ENCODE measurements at regions not wholly inside any gene's neighbourhood (a gene's known extent, or its start where the extent isn't known, plus 50 kb on each side); places are given as distances from the start of the nearest gene placed in this dataset.

DNA sequence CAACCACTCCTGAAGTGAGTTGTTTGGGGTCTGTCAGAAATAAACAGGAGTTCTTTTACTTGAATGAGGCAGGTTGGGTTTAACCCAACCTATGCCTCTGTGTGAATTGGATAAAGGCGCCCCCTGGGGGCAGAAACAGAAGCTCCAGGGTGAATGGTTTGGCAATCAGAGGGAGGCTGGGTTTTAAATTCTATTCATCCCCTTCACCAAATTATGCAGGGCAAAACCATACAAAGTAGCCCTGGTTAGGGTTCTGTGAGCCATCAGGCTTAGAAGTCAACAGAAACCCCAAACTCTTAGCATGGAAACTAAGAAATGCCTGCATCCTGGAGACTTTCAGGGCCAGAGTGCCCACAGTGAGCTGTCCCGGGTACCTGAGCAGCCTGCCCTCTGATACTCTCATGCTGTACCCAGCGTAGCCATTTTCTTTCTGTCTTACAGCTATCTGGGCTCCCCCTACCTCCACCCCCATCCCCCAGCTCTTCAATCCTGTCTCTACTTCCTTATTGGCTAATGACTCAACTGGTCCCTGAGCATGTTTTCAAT, 241.5 kb downstream of the ICOS start:
- ATAC-seq (peak; percentile 92), DNase-seq (ENCODE audit: low spot score) (peak; percentile 74)
- H3K27me3 Mint-ChIP-seq (ENCODE audit: low read depth) = no peaks in the 10 kb centered on the region; the same call in 1 of the 2 replicates
- H3K9me3 Mint-ChIP-seq = no peaks in the 10 kb centered on the region; the same call in none of the 2 replicates
- ChIA-PET POLR2A (interaction anchor here (1.0 kb wide), 1 partner anchor 510 kb away, joined by 3 read pairs; no protein-coding TSS in a partner anchor), CTCF (interaction anchor here (0.6 to 3.4 kb wide), 40 partner anchors 9 to 1758 kb away, joined by 3 to 56 read pairs (median 5); no protein-coding TSS in a partner anchor)
- H3K36me3 Mint-ChIP-seq = no peaks in the 10 kb centered on the region
- H3K4me3 Mint-ChIP-seq = no peak overlapping the region
- TF ChIP-seq, protein P1, sequence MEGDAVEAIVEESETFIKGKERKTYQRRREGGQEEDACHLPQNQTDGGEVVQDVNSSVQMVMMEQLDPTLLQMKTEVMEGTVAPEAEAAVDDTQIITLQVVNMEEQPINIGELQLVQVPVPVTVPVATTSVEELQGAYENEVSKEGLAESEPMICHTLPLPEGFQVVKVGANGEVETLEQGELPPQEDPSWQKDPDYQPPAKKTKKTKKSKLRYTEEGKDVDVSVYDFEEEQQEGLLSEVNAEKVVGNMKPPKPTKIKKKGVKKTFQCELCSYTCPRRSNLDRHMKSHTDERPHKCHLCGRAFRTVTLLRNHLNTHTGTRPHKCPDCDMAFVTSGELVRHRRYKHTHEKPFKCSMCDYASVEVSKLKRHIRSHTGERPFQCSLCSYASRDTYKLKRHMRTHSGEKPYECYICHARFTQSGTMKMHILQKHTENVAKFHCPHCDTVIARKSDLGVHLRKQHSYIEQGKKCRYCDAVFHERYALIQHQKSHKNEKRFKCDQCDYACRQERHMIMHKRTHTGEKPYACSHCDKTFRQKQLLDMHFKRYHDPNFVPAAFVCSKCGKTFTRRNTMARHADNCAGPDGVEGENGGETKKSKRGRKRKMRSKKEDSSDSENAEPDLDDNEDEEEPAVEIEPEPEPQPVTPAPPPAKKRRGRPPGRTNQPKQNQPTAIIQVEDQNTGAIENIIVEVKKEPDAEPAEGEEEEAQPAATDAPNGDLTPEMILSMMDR (IDR thresholded peaks at IDR 0.05) = peak; percentile 74
- no peak for TF ChIP-seq ELF4 (CRISPR knock-in tag; IDR thresholded peaks at IDR 0.05; ENCODE audit: low read depth)
- no peak overlapping the region for H3K27ac Mint-ChIP-seq
- H3K4me1 Mint-ChIP-seq = 0 out of 2 replicates have a peak, but pooled peaks cover 2% of the 10 kb centered on the region

DNA sequence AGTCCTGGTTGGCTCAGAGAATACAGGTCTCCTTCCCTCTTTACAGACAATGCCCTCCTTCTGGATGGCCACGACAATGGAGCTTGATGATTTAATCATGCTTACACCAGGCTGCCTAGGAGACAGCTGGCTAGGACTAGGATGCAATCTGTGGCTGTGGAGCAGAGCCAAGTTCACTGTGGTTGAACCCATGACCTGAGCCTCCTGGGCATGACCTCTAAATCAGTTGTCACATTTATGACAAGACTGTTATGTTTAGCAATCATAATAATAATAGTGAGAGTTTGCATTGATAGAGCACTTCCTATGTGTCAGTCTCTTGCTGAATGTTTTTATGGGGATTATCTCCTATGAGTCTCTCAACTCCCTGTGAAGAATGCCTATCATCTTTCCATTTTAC, 244.1 kb downstream of the ICOS start:
- no peaks in the 10 kb centered on the region for H3K36me3 Mint-ChIP-seq
- H3K4me1 Mint-ChIP-seq = peaks cover 3% of the 10 kb centered on the region
- ATAC-seq (no peak), DNase-seq (ENCODE audit: low spot score) (no peak)
- CTCF ChIA-PET = interaction anchor here (1.0 to 1.2 kb wide), 2 partner anchors 35 to 36 kb away, joined by 3 to 4 read pairs; no protein-coding TSS in a partner anchor
- no peaks in the 10 kb centered on the region; the same call in 1 of the 2 replicates for H3K27me3 Mint-ChIP-seq (ENCODE audit: low read depth)
- H3K27ac Mint-ChIP-seq = no peak overlapping the region
- POLR2A ChIA-PET = no interaction called here
- H3K4me3 Mint-ChIP-seq = no peak overlapping the region
- no peaks in the 10 kb centered on the region; the same call in none of the 2 replicates for H3K9me3 Mint-ChIP-seq
- TF ChIP-seq KAT7 (CRISPR knock-in tag; IDR thresholded peaks at IDR 0.05; ENCODE audit: borderline replicate concordance) (no peak), ELF4 (CRISPR knock-in tag; IDR thresholded peaks at IDR 0.05; ENCODE audit: low read depth) (no peak), TP53 (CRISPR knock-in tag; IDR thresholded peaks at IDR 0.05) (no peak), MXD4 (CRISPR knock-in tag; IDR thresholded peaks at IDR 0.05; ENCODE audit: borderline replicate concordance) (no peak), ZNF423 (CRISPR knock-in tag; IDR thresholded peaks at IDR 0.05) (no peak), ETV6 (CRISPR knock-in tag; IDR thresholded peaks at IDR 0.05) (no peak), ZNF232 (CRISPR knock-in tag; IDR thresholded peaks at IDR 0.05) (no peak), SP1 (CRISPR knock-in tag; conservative IDR thresholded peaks at IDR 0.05) (no peak), ZNF219 (CRISPR knock-in tag; IDR thresholded peaks at IDR 0.05; ENCODE audit: borderline replicate concordance) (no peak), NR1H2 (CRISPR knock-in tag; IDR thresholded peaks at IDR 0.05) (no peak)
- TF ChIP-seq, protein P1 (IDR thresholded peaks at IDR 0.05) = no peak
- TF ChIP-seq, protein P2, sequence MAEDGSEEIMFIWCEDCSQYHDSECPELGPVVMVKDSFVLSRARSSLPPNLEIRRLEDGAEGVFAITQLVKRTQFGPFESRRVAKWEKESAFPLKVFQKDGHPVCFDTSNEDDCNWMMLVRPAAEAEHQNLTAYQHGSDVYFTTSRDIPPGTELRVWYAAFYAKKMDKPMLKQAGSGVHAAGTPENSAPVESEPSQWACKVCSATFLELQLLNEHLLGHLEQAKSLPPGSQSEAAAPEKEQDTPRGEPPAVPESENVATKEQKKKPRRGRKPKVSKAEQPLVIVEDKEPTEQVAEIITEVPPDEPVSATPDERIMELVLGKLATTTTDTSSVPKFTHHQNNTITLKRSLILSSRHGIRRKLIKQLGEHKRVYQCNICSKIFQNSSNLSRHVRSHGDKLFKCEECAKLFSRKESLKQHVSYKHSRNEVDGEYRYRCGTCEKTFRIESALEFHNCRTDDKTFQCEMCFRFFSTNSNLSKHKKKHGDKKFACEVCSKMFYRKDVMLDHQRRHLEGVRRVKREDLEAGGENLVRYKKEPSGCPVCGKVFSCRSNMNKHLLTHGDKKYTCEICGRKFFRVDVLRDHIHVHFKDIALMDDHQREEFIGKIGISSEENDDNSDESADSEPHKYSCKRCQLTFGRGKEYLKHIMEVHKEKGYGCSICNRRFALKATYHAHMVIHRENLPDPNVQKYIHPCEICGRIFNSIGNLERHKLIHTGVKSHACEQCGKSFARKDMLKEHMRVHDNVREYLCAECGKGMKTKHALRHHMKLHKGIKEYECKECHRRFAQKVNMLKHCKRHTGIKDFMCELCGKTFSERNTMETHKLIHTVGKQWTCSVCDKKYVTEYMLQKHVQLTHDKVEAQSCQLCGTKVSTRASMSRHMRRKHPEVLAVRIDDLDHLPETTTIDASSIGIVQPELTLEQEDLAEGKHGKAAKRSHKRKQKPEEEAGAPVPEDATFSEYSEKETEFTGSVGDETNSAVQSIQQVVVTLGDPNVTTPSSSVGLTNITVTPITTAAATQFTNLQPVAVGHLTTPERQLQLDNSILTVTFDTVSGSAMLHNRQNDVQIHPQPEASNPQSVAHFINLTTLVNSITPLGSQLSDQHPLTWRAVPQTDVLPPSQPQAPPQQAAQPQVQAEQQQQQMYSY (CRISPR knock-in tag; IDR thresholded peaks at IDR 0.05) = no peak
- TF ChIP-seq, protein P3, sequence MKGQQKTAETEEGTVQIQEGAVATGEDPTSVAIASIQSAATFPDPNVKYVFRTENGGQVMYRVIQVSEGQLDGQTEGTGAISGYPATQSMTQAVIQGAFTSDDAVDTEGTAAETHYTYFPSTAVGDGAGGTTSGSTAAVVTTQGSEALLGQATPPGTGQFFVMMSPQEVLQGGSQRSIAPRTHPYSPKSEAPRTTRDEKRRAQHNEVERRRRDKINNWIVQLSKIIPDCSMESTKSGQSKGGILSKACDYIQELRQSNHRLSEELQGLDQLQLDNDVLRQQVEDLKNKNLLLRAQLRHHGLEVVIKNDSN (CRISPR knock-in tag; IDR thresholded peaks at IDR 0.05) = no peak
- TF ChIP-seq, protein P4, sequence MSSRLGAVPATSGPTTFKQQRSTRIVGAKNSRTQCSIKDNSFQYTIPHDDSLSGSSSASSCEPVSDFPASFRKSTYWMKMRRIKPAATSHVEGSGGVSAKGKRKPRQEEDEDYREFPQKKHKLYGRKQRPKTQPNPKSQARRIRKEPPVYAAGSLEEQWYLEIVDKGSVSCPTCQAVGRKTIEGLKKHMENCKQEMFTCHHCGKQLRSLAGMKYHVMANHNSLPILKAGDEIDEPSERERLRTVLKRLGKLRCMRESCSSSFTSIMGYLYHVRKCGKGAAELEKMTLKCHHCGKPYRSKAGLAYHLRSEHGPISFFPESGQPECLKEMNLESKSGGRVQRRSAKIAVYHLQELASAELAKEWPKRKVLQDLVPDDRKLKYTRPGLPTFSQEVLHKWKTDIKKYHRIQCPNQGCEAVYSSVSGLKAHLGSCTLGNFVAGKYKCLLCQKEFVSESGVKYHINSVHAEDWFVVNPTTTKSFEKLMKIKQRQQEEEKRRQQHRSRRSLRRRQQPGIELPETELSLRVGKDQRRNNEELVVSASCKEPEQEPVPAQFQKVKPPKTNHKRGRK (CRISPR knock-in tag; IDR thresholded peaks at IDR 0.05; ENCODE audit: borderline replicate concordance) = no peak
- TF ChIP-seq, protein P5, sequence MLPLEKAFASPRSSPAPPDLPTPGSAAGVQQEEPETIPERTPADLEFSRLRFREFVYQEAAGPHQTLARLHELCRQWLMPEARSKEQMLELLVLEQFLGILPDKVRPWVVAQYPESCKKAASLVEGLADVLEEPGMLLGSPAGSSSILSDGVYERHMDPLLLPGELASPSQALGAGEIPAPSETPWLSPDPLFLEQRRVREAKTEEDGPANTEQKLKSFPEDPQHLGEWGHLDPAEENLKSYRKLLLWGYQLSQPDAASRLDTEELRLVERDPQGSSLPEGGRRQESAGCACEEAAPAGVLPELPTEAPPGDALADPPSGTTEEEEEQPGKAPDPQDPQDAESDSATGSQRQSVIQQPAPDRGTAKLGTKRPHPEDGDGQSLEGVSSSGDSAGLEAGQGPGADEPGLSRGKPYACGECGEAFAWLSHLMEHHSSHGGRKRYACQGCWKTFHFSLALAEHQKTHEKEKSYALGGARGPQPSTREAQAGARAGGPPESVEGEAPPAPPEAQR (CRISPR knock-in tag; IDR thresholded peaks at IDR 0.05) = no peak
- TF ChIP-seq, protein P6, sequence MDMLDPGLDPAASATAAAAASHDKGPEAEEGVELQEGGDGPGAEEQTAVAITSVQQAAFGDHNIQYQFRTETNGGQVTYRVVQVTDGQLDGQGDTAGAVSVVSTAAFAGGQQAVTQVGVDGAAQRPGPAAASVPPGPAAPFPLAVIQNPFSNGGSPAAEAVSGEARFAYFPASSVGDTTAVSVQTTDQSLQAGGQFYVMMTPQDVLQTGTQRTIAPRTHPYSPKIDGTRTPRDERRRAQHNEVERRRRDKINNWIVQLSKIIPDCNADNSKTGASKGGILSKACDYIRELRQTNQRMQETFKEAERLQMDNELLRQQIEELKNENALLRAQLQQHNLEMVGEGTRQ (CRISPR knock-in tag; IDR thresholded peaks at IDR 0.05) = no peak
